Sigmoid colon (tissue), 3 donors: ENCODE measurements at regions not wholly inside any gene's neighbourhood (a gene's known extent, or its start where the extent isn't known, plus 50 kb on each side); places are given as distances from the start of the nearest gene placed in this dataset.

Source experiments
- CTCF ChIP-seq, 4 experiments: fragments of 450-650 bp in 3 of 4; fragments of 200-600 bp in 1 of 4; IDR thresholded peaks; one replicate each; pipeline ENCODE4 v1.5.1; 2016 to 2019; ENCODE audit warnings: antibody characterized with exemption in 4 of 4, mild to moderate bottlenecking in 3 of 4, moderate library complexity in 2 of 4
- POLR2A ChIP-seq, 2 donors: fragments of 450-650 bp; IDR thresholded peaks; one replicate each; pipeline ENCODE4 v1.6.1; 2016; ENCODE audit warnings: antibody characterized with exemption in 2 of 2, mild to moderate bottlenecking in 2 of 2, moderate library complexity in 2 of 2

GRCh38 chr22:35475545-35475944 is 65.1 kb upstream of the RASD2 start:
- no peak for TF ChIP-seq CTCF (IDR thresholded peaks at IDR 0.05)
- no peak for TF ChIP-seq POLR2A (IDR thresholded peaks at IDR 0.05)
